Activated CD4-positive, alpha-beta T cell treated with anti-CD3 and anti-CD28 coated beads for 1 hour (primary cell): ENCODE measurements at regions not wholly inside any gene's neighbourhood (a gene's known extent, or its start where the extent isn't known, plus 50 kb on each side); places are given as distances from the start of the nearest gene placed in this dataset.
"Not testable (repeated sequence)": the region's sequence is repeated elsewhere in the genome, so short reads cannot be mapped to it uniquely, and the experiment has no call there.

Source experiments
- DNase-seq: peaks from one replicate; pipeline ENCODE4 v3.0.0-alpha.2; 2020

DNA sequence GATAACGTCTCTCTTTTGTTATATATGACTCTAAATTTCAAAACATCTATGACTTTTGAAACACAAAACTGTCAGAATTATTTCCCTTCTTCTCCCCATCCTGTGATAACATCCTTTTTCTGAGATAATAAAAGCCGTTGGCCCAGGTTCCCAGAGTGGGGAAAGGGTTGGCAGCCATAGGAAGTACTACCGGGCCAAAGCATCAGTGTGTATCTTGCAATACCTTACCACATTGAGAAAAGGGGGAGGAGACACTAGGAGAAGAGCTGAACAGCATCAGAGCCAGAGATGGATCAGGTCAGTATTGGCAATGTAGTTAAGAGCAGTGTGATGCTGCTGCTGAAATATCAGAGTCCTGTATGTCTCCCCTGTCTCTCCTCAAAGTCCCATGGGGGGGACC lies 210.0 kb upstream of the PROK2 start:
- no peak for DNase-seq

GRCh38 chr3:71994203-71994602 lies 209.3 kb upstream of the PROK2 start:
- DNase-seq = no peak

DNA sequence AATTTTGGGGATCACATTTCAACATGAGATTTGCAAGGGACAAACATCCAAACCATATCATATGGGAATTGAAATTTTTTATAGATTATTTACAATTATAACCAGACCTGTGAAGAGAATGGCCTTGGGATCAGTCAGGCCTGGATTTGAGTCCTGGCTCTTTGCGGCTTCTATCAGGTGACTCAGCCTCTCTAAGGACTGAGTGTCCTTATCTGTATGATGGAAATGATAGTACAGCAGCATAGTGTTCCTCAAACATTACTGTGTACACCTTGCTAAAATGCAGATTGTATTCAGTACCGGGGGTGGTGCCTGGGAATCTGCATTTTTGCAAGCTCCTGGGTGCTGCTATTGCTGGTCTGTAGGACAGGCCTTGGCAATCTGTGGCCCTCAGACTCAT lies 206.7 kb upstream of the PROK2 start:
- no peak for DNase-seq

- DNase-seq = no peak
Measured at GRCh38 chr3:71991046-71991445, 206.1 kb upstream of the PROK2 start.

DNA sequence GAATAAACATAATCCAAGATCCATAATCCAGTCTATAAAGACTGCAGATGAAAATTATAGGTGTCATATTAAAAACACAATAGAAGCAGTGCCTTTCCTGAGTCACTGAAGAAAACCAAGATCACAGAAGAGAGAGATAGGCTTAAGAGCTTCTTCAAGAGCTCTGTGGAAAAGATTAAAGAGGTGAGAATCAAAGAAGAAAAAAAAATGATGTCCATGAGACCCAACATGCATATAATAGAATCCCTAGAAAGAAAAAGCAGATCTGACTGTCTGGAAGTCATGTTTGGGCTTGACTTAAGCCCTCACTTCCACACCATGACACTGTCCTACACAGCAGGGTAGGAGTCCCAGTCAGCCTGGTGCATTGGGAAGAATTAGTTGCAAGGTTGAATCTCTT lies 205.6 kb upstream of the PROK2 start:
- DNase-seq = no peak

GRCh38 chr3:71989165-71989564 lies 204.2 kb upstream of the PROK2 start:
- no peak for DNase-seq

- no peak for DNase-seq
Measured at GRCh38 chr3:71987828-71988227, 202.9 kb upstream of the PROK2 start.

- DNase-seq = no peak
Measured at GRCh38 chr3:71987089-71987735, 202.3 kb upstream of the PROK2 start.

GRCh38 chr3:71986606-71987005 lies 201.7 kb upstream of the PROK2 start:
- no peak for DNase-seq

- no peak for DNase-seq
Measured at GRCh38 chr3:71984843-71985613, 200.1 kb upstream of the PROK2 start.

- DNase-seq = no peak
Measured at GRCh38 chr3:71983694-71984093, 198.7 kb upstream of the PROK2 start.

DNA sequence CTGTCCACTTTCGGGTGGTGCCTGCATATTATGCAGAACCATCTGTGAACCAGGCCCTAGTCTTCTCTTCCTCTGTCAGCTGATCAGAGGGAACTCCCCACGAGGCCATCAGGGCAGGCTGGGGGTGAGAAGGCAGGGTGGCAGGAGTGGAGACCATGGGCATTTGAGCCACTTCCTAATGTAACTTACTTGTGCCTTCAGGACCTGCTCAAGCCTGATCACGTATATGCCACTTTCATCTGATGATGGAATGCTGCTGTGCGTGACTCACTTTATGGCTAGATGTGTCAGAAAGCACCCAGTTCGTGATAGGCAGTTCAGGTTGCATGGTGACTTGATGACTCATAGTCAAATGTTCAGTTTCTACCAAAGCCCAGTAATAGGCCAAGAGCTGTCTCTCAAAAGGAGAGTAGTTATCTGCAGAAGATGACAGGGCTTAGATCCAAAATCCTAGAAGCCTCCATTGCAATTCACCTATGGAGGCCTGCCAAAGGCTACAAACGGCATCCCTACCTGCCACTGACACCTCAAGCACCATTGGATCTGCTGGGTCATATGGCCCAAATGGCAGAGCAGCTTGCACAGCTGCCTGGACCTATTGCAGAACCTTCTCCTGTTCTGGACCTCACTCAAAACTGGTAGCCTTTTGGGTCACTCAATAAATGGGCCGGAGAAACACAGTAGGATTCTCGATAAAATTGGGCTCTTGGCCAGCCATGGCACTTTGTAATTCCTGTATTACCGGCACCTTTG lies 197.7 kb upstream of the PROK2 start:
- DNase-seq = not testable (repeated sequence)

DNA sequence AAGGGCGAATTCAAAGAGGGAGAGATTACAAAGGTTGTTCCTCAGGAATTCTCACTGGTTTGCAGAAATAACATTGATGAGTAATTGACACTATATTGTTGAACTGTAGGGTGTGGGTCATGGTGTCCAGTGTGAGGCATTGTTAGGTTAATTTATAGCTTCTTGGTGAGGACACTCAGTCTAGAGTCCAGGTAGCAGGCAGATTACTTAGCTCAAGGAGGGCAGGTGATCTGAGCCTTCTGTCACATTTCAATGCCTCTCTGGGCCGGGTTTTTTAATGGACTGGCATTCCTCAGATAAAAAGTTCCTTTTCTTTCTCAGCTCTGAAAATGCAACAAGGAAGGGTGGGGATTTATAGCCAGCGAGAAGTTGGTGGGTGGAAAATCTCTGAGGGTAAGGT lies 194.2 kb upstream of the PROK2 start:
- no peak for DNase-seq

DNA sequence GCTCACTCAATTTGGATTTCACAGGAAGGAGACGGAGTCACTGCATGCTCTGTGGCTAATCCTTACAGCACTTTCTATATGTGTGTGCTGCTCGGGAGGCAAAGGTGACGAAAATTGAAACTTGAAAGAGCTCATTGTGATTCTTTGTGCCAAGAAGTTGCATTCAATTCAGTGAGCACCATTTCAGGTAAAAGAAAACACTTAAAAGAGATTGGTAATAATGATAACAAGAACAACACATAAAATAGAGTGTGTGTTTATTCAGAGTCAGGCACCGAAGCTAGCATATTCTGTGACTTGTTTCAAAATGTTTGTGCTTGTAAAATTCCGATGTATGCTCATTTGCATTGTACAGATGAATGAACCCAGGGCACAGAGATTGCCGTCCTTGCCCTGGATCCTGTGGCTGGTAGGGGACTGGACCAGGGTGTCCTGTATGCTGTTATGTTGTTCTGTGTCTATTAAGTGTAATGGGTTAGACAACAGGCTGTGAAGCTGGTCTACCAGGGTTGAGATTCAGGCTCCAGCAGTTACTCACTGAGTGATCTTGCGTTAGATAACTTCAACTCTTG lies 193.3 kb upstream of the PROK2 start:
- no peak for DNase-seq

DNA sequence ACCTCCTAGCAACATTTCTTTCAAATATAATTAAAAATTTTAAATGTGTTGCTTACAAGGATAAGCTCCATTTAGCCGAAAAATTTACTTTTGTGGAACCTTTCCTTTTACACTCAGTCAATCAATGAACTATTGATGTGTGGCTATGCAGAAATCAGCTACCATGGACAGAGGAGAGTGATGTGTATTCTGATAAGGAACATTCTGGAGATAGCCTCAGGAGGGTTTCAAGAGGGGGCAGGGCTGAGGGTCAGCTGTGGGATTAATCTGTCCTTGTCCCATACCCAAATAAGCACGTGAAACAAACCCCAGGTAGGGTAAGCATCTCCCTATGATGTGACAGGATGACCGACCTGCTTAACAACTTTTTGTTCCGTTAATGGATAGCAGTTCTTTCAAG lies 192.6 kb upstream of the PROK2 start:
- no peak for DNase-seq

DNA sequence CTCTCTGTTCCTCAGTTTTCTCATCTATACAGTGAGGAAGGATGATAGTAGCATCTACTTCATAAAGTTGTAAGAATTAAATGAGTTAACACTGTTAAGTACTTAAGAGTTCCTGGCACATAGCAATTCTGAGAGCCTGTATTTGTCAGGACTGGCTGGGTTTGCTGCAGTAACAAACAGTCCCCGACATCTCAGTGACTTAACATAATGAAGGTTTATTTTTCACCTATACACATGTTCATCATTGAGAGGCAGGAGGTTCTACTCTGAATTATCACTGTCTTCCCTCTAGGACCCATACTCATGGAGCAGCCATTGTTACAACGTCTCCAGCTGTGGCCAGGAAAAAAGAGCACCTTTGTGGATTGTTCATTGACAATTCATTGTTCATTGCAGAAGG lies 190.6 kb upstream of the PROK2 start:
- DNase-seq = no peak

GRCh38 chr3:71974786-71975185 lies 189.8 kb upstream of the PROK2 start:
- no peak for DNase-seq

- no peak for DNase-seq
Measured at GRCh38 chr3:71973274-71974030, 188.5 kb upstream of the PROK2 start.

DNA sequence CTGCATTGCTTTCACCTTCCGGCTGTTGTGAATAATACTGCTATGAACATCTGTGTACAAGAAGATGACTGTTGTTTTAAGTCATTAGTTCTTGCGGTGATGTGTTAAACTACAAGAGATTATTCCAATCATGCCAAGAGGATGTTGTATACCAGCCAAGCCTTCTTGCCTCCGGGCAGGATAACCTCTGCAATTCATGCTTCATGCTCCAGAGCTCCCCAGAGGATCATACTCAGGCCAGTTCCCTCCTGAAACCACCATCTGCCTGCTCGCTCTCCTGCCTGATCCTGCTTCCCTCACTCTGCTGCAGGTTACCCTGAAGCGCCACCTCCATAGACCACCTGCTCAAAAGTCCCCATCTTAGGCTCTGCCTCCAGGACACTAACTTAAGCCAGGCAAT lies 187.1 kb upstream of the PROK2 start:
- no peak for DNase-seq

GRCh38 chr3:71968544-71968943 lies 183.6 kb upstream of the PROK2 start:
- DNase-seq = no peak

GRCh38 chr3:71966185-71966584 lies 181.2 kb upstream of the PROK2 start:
- no peak for DNase-seq

GRCh38 chr3:71964170-71964569 lies 179.2 kb upstream of the PROK2 start:
- no peak for DNase-seq
